DMS79 (cell line): ENCODE measurements at regions not wholly inside any gene's neighbourhood (a gene's known extent, or its start where the extent isn't known, plus 50 kb on each side); places are given as distances from the start of the nearest gene placed in this dataset.
"Not testable (repeated sequence)": the region's sequence is repeated elsewhere in the genome, so short reads cannot be mapped to it uniquely, and the experiment has no call there.

Experiments used
- DNase-seq: peaks from one replicate; lab custom pipeline; 2025; lab: John Stamatoyannopoulos, UW

DNA sequence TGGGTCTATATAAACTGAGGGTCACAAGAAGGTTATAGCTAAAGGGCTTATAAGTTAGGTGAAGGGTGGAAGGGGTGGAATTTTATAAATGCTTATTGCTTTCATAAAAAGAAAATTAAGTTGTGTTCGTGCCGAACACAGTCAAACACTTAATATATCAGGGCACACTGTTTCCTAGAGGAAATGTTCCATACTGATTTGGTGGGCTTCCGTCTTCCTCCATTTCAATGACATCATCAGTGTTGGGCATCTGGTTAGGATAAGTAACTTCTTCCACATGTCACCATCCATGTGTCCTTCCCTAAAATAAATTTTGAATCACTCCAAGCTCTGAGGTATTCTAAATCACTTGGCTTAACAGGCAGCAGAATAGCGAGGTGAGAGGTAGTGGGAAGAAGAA lies 466.4 kb downstream of the MED13L start:
- DNase-seq, result no peak

DNA sequence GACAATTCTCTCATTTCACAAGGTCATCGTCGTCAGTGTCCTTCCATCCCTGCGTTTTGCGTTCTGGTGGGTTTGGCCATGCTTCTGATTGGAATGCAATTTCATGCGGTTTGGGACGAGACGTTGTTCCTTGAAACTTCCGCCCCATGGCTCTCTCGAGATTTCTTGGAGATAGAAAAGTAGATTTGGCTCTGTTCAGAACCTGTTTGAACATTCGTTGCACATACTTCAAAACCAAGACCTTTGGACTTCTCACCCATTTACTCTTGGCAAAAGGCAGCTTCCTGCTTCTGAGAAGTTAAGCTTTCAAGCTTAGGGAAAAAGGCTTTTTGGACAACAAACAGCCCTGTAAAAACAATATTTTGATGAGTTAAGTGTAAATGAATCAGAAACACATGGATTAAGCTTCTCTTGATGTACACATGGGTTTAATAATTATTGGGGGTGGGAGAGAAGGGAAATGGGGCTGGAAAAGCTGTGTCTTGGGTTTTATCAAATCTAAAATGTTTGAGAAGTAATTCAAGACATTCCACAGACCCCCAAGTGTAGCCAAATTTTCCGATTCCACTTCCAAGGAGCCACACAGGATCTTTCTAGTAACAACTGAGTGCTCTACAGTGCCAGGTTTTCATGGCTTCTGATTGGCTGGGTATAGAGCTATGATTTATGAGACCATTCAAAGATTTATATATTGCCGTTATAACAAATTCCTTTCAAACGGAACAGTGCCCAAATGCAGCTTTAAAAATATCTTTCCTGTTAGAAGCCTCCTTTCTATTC lies 467.2 kb downstream of the MED13L start:
- no peak for DNase-seq

DNA sequence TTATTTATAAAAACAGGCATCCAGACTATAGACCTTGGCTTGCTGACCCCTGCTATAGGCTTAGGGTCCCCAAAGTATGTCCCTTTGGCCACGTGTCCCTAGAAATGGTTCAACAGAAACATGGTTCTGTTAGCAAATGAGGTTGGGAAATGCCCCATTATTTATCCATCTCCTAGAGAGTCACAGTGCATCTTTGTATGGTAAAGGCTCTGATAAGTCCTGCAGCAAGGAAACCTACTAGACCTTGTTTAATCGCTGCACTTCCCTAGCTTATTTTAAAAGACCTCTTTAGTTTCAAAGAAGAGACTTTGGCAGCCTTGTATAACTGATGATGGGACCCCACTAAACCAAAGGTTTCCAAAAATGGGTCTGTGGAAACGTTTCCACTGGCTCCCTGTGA lies 471.5 kb downstream of the MED13L start:
- DNase-seq, result no peak

DNA sequence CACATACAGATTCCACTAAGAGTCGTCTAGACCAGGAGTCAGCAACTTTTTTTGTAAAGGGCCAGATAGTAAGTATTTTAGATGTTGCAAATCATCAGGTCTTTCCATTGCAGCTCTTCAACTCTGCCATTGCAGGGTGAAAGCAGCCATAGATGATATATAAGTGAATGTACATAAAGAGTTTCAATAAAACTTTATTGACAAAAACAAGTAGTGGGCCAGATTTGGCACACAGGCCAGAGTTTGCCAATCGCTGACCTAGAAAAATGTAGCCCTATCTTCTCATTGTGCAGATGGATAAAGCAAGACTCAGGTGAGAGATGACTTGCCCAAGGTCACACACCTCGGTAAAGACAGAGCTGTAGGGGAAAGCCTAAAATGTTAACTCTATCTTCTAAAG lies 474.7 kb downstream of the MED13L start:
- DNase-seq, result no peak

DNA sequence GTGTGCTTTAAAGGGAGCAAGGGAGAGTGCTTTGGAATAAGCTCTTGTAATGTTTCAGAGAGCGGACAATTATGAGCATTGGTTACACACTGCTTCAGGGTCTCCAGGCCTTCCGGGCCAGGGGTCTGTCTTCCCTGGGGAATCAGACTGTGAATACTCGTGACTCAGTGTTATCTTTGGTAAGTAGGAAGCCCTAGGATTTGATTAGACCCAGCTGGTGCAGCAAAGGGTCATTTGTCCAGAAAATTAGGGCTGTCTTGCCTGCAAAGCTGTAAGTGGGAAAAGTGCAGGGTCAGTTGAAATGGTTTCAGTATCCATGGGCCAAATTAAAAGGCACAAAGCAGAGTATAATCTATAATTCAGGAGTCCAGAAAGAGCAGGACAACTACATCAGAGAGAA lies 475.6 kb downstream of the MED13L start:
- DNase-seq, result no peak

DNA sequence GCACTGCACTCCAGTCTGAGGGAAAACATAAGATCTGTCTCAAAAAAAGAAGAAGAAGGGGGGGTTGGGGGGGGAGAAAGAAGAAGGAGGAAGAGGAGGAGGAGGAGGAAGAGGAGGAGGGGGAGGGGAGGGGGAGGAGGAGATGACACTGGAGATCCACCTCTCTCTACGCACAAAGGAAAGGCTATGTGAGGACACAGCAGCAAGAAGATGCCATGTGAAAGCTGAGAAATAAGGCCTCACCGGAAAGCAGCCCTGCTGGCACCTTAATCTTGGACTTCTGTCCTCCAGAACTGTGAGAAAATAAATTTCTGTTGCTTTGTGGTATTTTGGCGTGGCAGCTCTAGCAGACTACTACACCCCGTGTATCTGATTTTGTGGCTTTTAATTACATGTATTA lies 477.9 kb downstream of the MED13L start:
- no peak for DNase-seq

DNA sequence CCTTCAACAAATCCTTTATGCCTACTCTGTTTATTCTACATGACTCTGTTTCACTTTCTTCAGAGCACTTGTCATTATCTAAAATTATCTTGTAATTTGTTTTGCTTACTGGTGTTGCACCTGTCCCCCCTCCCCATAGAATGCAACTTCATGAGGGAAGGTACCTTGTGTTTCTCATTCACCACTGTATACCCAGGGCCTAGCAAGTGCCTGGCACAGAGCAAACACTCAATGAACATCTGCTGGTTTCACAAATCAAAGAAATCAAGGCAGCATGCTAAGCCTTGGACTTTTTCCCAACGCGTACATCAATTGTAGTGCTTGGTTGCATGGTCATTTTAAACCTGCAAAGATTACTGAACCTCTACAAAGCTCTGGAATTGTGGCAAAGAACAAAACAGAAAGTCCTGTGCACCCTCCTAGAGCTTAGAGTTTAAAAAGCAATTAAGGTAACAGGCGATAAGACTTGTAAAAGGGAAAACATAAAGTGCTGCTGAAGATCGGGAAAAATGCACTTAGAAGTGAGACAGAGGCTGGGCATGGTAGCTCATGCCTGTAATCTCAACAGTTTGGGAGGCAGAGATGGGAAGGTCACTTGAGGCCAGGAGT lies 479.1 kb downstream of the MED13L start:
- peak; percentile 100 for DNase-seq

DNA sequence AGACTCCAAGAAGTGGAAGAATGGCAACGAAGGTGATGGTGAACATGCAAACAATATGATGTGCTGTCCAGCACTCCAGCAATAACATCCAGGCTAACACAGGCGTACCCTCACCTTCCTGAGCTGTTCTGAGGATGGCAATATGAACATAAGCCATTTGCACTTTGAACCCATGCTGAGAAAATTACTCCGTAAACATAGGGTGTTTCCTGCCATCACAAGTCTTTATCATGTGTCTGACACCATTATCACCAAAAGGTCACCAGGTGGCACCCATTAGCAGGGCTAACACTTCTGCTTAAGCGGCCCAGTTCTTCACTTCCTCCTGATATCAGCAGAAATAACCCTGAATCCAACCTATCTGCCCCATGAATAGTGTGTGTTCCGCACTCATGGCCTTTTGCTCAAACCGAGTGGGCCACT lies 482.8 kb downstream of the MED13L start:
- DNase-seq, result no peak

DNA sequence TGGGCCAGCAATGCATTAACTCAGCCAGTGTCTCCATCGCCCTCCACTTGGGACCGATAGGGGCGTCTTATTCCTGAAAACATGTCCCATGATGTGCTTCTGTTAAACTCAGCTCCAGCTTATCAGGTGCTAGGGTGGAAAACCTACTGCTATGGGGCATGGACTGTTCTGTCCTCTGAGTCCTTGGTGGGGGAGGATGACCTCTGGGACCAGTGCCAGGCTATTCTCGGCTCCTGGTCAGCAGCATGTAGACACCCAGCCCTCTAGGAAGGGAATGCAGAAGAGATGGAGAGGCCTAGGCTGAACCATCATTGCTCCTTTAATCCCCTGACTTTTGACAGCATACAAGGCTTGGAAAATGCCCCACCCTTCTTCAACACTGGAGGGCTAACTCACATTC lies 486.2 kb downstream of the MED13L start:
- DNase-seq, result no peak

DNA sequence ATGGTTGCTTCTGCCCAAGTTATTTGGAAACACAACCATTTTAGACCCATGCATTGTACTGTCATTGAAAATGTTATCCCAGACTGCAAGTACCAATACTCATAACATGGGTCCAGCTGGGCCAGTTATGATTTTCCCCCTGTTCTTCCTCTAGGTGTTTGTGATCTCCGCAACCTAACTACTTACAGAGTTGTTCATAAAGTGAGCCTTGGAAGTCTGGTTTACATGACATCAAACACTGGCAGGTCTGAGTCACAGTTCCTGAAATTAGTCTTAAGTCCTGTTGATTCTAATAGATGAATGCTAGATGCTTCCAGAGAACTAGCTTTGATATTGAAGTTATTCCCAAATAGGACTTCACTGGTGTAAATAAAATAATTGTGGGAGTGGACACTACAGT lies 487.0 kb downstream of the MED13L start:
- DNase-seq, result no peak

DNA sequence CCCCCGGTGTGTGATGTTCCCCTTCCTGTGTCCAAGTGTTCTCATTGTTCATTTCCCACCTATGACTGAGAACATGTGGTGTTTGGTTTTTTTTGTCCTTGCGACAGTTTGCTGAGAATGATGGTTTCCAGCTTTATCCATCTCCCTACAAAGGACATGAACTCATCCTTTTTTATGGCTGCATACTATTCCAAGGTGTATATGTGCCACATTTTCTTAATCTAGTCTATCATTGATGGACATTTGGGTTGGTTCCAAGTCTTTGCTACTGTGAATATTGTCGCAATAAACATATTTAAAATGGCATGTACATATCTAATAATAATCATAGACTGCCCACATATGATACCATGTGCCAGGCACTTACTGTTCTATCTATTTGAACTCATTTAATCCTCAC lies 491.0 kb downstream of the MED13L start:
- not testable (repeated sequence) for DNase-seq

DNA sequence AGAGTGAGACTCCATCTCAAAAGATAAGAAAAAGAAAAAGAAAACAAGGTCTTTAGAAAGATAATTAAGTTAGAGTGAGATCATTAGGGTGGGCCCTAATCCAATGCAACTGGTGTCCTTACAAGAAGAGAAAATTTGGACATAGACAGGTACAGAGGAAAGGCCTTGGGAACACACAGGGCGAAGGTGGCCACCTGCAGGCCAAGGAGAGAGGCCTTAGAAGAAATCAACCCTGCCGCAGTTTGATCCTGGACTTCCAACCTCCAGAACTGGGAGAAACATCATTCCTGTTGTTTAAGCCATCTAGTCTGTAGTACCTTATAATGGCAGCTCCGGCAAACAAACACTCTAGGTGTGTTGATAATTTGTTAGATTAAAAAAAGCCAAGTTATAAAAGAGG lies 491.9 kb downstream of the MED13L start:
- no peak for DNase-seq

DNA sequence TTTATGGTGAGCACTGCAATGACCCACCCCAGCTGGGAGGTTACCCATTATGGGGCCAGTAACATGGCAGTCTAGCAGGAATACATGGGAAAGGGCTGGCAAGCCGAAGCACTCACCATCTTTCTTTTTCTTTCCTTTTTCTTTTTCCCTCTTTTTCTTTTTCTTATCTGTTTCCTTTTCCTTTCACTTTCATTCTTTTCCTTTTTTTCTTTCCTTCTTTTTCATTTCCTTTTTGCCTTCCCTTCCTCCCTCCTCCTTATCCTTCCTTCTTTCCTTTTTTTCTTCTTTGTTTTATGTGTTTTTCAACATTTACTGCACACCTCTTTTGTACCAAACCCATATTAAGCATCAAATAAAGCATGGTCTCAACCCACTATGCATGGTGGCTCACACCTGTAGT lies 501.1 kb downstream of the MED13L start:
- DNase-seq, result no peak

DNA sequence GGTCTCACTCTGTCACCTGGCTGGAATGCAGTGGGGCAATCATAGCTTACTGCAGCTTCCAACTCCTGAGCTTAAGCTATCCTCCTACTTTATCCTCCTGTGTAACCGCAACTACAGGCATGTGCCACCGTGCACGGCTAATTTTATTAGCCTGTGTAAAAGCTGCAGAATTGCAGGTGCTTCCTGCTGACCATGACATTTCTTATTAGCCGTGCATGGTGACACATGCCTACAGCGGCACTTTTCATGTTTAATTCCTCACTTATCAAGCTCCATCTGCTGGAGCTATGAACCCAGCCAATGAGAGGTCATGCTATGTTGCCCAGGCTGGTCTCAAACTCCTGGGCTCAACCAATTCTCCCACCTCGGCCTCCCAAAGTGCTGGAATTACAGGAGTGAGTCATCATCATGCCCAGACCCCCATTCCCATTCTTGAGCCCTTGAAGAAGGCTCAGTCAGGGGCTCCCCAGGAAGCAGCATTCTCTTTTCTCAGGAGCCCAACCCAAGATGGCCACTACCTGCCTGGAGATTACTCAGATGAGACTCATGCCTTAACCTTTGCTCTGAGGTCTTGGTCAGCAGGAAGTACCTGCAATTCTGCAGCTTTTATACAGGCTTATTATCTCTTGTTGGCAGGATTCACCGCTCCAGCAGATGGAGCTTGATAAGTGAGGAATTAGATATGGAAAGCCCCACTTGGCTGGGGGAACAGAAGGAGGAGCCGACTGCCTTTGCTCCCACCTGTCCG lies 503.2 kb downstream of the MED13L start:
- DNase-seq, result peak; percentile 46

DNA sequence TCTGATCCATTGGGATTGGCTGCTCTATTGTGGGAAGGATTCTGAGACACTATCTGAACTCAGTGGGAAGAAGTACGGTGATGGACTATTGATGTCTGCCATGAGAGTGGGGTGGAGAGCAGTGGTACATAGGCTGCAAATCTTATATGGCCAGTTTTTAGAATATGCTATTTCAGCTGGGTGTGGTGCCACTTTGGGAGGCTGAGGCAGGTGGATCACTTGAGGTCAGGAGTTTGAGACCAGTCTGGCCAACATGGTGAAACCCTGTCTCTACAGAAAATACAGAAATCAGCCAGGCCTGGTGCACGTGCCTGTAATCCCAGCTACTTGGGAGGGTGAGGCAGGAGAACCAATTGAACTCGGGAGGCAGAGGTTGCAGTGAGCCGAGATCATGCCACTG lies 505.9 kb downstream of the MED13L start:
- DNase-seq, result no peak

DNA sequence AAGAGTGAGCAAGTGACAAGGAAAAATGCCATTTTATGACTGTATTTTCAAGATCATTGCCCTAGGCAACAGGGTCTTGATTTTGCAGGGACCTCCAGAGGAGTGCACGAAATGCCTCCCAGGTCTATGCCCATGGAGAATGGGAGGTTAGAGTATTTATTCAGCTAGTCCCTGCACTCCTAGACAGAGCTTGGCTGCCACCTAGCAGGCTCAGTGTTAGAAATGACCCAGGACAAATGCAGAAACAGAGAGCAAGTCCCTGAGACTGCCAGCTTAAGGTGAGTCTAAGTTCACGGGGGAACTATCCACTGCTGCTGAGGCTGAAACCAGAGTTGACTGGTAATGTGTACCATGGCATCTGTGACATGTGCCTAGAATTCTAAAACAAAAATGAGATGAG lies 506.4 kb downstream of the MED13L start:
- DNase-seq, result peak; percentile 24

DNA sequence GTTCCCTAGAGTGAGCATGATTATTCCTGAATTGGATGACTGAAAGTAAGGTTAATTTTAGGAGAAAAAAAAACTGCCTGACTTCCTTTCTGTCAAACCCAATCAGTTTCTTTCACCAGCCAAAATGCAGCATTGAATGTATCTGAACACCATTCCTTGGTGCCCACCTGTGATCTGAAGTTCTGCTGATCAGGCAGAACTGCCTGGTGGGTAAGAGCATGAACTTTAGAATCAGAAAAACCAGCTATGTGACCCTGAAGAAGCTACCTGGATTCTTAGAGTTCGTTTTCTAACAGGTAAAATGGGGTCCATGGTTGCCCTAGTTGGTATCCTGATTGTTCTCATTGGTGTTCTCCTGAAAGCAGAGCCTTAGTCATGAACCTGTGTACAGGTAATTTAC lies 506.9 kb downstream of the MED13L start:
- DNase-seq, result no peak

DNA sequence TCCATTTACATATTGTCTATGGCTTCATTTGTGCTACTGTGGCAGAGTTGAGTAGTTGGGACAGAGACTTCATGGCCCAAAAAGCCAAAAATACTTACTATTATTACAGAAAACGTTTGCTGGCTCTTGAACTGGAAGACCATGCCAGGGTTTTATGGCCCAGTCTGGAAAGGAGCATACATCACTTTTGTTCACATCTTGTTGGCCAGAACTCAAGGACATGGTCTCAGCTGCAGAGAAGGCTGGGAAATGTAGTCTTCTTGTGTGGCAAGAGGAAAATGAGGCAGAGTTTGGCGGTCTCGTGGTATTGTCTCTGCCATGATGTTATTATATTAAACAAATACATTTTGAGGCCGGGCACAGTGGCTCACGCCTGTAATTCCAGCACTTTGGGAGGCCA lies 509.6 kb downstream of the MED13L start:
- no peak for DNase-seq

DNA sequence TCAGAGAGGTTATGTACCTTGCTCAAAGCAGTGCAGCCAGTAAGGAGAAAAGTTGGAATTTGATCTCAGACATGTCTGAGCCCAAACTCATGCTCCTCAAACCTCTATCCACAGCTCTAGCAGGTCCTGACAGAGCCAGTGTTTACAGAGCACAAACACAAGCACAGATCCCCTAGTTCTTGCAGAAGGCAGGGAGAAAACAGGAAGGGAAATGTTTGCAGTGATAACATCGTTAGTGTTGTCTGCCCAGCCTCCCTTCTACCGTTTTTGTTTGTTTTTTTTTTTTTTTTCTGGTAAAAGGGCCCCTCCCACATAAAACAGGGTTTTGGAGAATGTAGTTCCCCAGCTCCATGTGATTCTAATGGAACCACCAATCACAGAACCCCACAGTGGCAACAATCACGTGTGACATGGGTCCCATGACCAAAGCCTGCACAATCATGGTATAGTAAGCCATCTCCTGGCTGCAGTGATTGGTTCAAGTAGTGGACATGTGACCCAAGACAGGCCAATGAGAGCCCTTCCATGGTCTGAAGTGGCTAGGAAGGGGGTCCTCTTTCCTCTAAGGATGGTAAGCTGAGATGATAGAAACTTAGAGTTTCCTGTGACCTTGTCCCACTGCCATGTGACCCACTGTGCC lies 513.4 kb downstream of the MED13L start:
- peak; percentile 81 for DNase-seq

DNA sequence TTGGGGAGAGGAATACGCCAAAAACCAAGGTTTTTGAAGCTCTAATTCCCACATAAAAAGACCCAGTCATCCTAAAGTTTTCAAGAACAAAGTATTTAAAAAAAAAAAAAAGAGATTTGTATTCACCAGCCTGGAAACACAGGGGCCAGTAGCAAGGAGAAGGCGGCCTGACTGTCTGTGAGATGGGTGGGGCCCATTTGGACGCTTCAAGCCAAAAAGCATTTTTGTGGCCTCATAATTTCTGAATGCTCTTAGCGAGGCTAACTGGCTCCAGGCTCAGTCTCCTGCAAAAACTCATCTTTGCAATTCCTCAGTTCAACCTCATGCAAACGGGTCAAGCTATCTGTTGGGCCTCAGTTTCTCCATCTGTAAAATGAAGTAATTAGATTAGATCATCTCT lies 514.1 kb downstream of the MED13L start:
- peak; percentile 83 for DNase-seq

DNA sequence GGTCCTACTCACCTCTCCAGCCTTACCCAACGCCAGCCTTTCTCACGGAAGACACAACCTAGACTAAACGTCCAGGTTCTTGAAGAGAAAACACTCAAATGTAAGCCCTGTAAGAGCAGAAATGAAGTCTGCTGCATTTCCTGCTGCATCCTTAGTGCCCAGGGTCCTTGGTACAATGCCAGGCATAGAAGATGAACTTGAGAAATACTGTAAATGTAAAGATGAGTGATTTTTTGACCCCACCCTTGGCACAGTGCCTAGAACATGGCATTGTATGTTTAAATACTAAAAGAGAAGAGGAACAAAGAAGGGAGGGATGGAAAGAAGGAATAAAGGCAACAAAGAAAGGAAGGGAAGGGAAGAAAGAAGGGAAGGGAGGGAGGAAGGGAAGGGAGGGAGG lies 514.6 kb downstream of the MED13L start:
- DNase-seq, result peak; percentile 79

DNA sequence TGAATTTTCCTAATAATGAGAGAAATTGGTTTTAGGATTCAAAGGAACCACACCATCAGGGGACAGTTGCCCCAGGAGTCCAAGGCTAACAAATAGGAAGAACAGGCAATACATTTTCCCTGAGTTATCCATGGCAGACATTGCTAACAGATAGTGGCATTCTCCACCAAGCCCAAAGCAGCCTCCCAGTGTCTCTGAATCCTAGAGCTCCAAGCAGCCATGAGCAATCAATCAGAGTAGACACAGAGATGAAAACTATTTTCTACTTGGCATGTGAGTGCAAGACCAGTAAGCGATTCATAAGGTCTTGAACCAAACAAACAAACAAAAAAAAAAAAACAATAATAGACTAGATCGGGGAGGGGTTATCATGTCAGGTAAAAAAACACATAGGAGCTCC lies 515.7 kb downstream of the MED13L start:
- peak; percentile 94 for DNase-seq

DNA sequence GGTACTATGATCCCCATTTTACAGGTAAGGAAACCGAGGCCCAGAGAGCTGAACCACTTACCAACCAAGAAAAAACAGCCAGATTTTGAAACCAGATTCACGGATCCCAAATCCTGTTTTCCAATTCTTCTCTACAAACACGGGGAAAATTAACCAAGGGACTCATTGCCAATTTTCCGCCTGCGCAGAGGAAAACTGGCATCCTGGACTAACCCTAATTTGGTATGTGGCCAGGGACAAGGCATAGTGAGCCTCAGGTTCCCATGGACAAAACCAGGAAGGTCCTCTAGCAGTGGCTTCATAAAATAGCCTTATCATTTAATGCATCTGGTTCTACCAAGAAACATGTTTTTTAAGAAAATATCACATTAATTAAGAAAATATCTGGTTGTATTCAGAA lies 517.3 kb downstream of the MED13L start:
- DNase-seq, result no peak
